GM19043 (cell line): ENCODE measurements at regions not wholly inside any gene's neighbourhood (a gene's known extent, or its start where the extent isn't known, plus 50 kb on each side); places are given as distances from the start of the nearest gene placed in this dataset.
"Not testable (repeated sequence)": the region's sequence is repeated elsewhere in the genome, so short reads cannot be mapped to it uniquely, and the experiment has no call there.

ENCODE experiments used
- ATAC-seq: cut with Tn5 transposase; IDR thresholded peaks from one replicate; pipeline ENCODE4 v1.9.1; 2021; ENCODE audit warnings: low read depth; ENCODE audit not compliant: unreplicated experiment

DNA sequence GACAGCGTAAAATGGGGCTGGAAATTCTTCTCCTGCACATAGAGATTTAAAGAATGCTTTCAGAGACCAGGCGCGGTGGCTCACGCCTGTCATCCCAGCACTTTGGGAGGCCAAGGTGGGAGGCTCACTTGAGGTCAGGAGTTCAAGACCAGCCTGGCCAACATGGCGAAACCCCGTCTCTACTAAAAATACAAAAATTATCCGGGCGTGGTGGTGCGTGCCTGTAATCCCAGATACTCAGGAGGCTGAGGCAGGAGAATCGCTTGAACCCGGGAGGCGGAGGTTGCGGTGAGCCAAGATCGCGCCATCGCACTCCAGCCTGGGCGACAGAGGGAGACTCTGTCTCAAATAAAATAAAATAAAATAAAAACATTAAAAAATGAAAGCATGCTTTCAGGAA, 107.4 kb downstream of the CRLF2 start:
- not testable (repeated sequence) for ATAC-seq

DNA sequence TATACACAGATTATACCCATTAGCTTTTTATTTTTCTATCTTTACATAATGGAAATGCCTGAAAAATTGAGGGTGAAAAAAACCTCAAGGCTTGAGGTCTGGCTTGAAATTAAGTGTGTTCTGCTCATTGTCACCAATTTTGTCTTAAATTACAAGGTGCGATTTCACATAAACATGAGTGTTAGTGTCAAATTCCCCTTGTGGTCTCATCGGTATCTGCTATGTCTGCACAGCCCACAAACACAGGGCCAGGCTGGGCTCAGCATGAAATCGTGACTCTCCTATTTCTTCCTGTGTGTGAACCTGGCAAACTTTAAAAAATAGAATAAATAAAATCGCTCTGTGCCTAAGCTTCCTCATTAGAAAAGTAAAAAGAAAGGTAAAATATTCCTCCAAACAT, 109.1 kb downstream of the CRLF2 start:
- ATAC-seq, result no peak

GRCh38 chrX:1102786-1103185, 109.7 kb downstream of the CRLF2 start:
- ATAC-seq, result no peak

DNA sequence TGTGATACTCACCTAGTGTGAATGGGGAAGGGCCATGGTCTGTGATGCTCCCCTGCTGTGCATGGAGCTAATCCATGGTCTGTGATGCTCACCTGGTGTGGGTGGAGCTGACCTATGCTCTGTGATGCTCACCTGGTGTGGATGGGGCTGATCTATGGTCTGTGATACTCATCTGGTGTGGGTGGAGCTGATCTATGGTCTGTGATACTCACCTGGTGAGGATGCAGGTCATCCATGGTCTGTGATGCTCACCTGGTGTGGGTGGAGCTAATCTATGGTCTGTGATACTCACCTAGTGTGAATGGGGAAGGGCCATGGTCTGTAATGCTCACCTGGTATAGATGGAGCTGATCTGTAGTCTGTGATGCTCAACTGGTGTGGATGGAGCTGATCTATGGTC, 110.2 kb downstream of the CRLF2 start:
- ATAC-seq, result not testable (repeated sequence)

DNA sequence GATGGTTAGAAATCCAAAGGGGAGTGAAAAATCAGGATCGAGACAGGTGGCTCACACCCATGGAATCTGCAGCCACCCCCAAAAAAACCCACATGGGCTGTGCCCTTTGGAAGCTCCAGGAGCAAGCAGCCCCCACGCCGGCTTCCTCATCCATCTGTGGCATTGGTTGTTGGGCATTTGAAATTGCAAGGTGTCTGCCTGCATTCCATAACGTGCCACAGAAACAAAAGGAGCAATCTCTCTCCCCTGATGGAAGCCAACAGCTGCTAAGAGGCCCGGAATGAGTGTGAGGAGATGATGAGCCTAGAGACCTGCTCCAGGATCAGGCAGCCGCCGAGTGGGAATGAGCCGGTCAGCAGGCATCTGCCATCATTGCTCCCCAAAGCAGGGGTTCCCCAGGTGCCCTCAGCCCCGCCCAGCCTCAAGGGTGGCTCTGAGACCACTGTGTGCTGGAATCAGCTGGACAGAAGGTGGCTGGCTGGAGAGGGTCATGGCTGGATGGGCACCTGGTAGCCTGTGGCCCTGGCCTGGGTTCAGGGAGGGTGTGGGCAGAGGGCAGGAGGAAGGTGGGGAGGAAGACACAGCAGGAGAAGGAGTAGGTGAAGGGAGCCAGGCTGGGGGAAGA, 113.2 kb downstream of the CRLF2 start:
- ATAC-seq, result no peak

GRCh38 chrX:1097328-1097727, 115.1 kb downstream of the CRLF2 start:
- ATAC-seq, result no peak

DNA sequence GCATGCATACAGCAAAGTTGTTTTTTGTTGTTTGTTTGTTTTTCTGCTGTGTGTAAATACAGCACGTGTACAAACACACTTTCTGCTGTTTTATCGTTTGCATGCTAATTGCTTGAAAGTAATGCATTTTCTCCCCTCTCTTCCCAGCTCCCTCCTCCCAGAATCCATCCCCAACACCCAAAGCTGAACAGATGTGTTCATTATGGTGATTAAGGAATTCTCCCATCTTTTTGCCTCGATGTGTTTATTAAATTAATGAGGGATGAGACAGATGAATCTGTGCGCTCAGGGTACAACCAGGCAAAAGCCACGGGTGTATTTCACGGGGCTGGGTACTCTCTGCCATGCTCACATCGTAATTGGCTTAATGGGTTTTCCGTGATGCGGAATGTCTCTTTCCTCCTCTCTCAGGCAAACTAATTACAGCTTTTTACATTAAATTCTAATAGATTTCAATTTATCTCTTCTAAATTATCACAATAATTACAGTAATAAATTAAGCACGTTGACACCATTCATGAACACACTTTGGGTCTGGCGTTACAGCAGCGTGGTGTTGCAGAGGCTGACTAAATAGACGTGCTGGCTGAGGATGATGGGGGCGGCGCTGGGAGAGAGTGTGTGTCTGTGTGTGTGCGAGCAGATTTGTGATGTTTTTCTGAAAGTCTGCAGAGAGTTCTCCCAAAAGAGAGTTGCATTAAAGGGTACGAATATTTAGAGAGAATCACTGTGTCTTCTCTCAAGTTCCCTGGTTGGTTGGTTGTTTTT, 117.7 kb downstream of the CRLF2 start:
- ATAC-seq, result no peak

DNA sequence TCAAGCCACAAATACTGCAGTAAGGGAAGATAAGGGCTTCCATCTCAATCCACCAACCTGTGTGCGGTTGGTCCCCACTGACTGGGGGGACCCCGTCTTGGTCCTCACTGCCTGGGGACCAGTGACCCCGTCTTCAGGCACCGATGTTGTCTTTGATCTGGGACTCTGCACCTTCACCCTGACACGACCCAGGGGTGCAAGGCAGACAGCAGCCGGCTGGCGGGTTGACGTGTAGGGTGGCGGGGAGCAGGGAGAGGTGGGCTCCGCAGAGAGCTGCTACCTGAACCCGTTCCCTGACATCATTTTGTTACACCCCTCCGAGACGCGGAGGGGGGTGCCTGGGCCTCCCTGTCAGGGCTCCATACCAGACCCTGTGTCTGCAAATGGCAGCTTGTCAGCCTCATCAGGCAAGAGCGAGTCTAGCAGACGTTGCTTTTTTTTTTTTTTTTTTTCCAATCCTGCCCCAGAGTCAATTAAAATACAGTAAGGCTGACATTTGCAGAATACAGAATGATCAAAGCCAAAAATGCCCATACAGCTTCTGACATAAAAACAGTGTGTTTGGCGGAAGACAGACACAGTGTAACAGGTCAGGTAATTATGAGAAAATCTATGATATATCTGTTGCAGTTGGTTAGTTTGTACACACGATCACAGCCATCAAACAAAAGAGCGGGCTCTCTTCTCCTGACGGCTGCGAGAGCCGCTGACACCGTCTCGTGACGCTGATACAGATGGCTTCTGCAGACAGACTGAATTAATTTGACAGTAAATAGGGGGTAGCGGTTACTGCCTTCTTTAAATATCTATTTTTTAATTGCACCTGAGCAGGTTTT, 118.6 kb downstream of the CRLF2 start:
- no peak for ATAC-seq

- no peak for ATAC-seq
These were observed 119.3 kb downstream of the CRLF2 start for GRCh38 chrX:1093121-1093520.

- ATAC-seq, result no peak
These were observed 125.7 kb downstream of the CRLF2 start for GRCh38 chrX:1086444-1087409.

GRCh38 chrX:1085871-1086270, 126.6 kb downstream of the CRLF2 start:
- not testable (repeated sequence) for ATAC-seq

DNA sequence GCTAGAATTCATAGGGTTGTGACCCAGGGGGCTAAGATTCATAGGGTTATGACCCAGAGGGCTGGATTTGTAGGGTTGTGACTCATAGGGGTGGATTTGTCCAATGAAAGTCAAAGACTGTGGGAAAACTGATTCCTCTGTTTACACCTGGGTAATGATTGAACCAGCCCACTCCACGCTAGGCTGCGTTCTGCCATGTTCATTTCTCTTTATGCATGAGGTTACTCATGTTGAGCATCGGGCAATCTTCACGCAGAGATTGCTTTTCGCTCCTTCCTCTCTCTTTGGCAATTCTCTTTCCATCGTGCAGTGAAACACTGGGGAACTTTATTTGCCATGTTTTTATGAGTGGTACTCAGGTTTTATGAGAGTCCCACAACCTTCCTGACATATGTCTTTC, 127.8 kb downstream of the CRLF2 start:
- ATAC-seq, result no peak

GRCh38 chrX:1076871-1077651, 135.4 kb downstream of the CRLF2 start:
- no peak for ATAC-seq

DNA sequence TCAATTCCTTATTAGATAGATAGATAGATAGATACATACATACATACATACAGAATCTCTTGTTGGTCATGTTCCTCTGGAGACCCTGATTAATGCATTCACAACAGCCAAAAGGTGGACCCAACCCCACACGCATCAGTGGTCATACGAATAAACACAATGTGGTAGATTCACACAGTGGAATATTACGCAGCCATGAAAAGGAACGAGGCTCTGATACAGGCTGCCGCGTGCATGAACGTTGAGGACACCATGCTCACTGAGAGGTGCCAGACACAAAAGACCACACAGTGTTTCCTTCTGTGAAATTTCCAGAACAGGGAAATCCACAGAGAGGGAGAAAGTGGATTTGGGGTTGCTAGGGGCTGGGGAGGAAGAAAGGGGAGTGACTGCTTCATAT, 136.7 kb downstream of the CRLF2 start:
- no peak for ATAC-seq

- no peak for ATAC-seq
These were observed 137.3 kb downstream of the CRLF2 start for GRCh38 chrX:1075156-1075555.

DNA sequence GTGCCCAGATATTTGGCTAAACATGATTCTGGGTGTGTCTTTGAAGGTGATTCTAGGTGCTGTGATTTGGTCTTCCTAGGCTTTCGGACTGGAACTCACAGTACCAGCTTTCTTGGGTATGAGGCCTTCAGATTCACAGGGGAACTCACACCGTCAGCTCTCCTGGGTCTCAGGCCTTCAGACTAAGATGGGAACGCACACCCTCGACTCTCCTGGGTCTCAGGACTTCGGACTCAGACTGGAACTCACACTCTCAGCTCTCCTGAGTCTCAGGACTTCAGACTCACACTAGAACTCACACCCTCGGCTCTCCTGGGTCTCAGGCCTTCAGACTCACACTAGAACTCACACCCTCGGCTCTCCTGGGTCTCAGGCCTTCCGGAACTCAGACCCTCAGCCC, 137.7 kb downstream of the CRLF2 start:
- ATAC-seq, result no peak

GRCh38 chrX:1074172-1074571, 138.3 kb downstream of the CRLF2 start:
- no peak for ATAC-seq

DNA sequence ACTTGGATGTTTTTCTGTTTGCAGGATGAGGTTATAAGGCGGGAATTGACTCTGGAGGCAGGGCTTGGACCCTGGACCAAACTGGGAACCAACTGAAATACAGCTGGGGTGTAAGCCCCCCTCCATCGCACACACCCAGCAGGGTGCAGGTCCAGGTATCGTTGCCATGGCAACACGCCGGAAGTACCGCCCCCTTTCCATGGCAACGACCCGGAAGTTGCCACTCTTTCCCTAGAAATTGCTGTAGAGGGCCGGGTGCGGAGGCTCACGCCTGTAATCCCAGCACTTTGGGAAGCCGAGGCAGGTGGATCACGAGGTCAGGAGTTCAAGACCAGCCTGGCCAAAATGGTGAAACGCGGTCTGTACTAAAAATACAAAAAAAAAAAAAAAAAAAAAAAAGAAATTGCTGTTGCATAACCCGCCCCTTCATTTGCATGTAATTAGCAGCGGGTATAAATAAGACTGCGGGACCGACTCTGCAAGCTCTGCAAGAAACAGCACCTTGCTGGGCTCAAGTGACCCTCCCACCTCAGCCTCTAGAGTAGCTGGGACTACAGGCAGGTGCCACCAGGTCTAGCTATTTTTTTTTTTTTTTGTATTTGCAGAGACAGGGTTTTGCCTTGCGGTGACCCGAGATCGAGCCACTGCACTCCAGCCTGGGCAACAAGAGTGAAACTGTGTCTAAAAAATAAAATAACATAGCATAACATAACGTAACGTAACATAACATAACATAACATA, 139.6 kb downstream of the CRLF2 start:
- ATAC-seq, result no peak

GRCh38 chrX:1071351-1071750, 141.1 kb downstream of the CRLF2 start:
- no peak for ATAC-seq
